Natural killer cell (primary cell): ENCODE measurements at regions not wholly inside any gene's neighbourhood (a gene's known extent, or its start where the extent isn't known, plus 50 kb on each side); places are given as distances from the start of the nearest gene placed in this dataset.

Experiments
- ATAC-seq, 3 donors: fragments of 150-1000 bp in 2 of 3; fragments of 200-7000 bp in 1 of 3; cut with Tn5 transposase; 1 replicate in 1 of 3; 2 replicates in 2 of 3; pipeline ENCODE4 v1.10.0; 2021; ENCODE audit warnings: mild to moderate bottlenecking in 2 of 3, moderate library complexity in 2 of 3
- DNase-seq, 2 donors: peaks; one replicate each; pipeline versions ENCODE4 v3.0.0 to v3.0.0-alpha.2; 2013 to 2021; ENCODE audit warnings: mixed read lengths in 1 of 2
- H3K27ac ChIP-seq: one replicate; pipeline ENCODE4 v1.5.1; 2013; ENCODE audit warnings: mild to moderate bottlenecking, low read length
- H3K27me3 ChIP-seq: one replicate; pipeline ENCODE4 v1.6.1; 2013; ENCODE audit warnings: low read length; ENCODE audit not compliant: control insufficient read depth, insufficient read depth
- H3K36me3 ChIP-seq: one replicate; pipeline ENCODE4 v1.6.1; 2013; ENCODE audit warnings: low read length; ENCODE audit not compliant: control insufficient read depth, insufficient read depth
- H3K4me1 ChIP-seq: one replicate; pipeline ENCODE4 v1.6.1; 2013; ENCODE audit warnings: low read length; ENCODE audit not compliant: control insufficient read depth, insufficient read depth
- H3K4me3 ChIP-seq: one replicate; pipeline ENCODE4 v1.5.1; 2013; ENCODE audit warnings: low read length
- H3K9me3 ChIP-seq: one replicate; pipeline ENCODE4 v1.6.1; 2013; ENCODE audit warnings: low read length; ENCODE audit not compliant: control insufficient read depth, insufficient read depth
- H3K27ac Mint-ChIP-seq, 2 donors: one replicate each; pipeline ENCODE4 v1.8.0; 2022; ENCODE audit warnings: mild to moderate bottlenecking in 2 of 2, mixed read lengths in 2 of 2, moderate library complexity in 1 of 2
- H3K27me3 Mint-ChIP-seq, 2 donors: one replicate each; pipeline ENCODE4 v1.8.0; 2022; ENCODE audit warnings: low read depth in 2 of 2, mixed read lengths in 2 of 2
- H3K36me3 Mint-ChIP-seq: one replicate; pipeline ENCODE4 v1.8.0; 2022; ENCODE audit warnings: mixed read lengths
- H3K4me1 Mint-ChIP-seq, 2 donors: one replicate each; pipeline ENCODE4 v1.8.0; 2022; ENCODE audit warnings: mixed read lengths in 2 of 2
- H3K4me3 Mint-ChIP-seq: one replicate; pipeline ENCODE4 v1.8.0; 2022; ENCODE audit warnings: mild to moderate bottlenecking, moderate library complexity, mixed read lengths
- H3K9me3 Mint-ChIP-seq, 2 donors: one replicate each; pipeline ENCODE4 v1.8.0; 2022; ENCODE audit warnings: mixed read lengths in 2 of 2
- CTCF ChIP-seq: fragments of 200-600 bp; IDR thresholded peaks from one replicate; pipeline ENCODE4 v1.8.0; 2022; ENCODE audit warnings: antibody characterized with exemption
- WGBS: methylation state at CpG from one replicate; pipeline ENCODE4 v1.1.7; 2013; ENCODE audit warnings: missing lambda C conversion rate; ENCODE audit not compliant: insufficient coverage; 5-methylcytosine and 5-hydroxymethylcytosine counted together
- intact Hi-C: fragments of 100-400 bp; cut with micrococcal nuclease; formaldehyde crosslinking; loops from one replicate; pipeline ENCODE4 v1.14.2; 2022

- DNase-seq = no peak
- Histone ChIP-seq H3K9me3 (no peaks in the 10 kb centered on the region), H3K27me3 (no peaks in the 10 kb centered on the region), H3K4me1 (no peaks in the 10 kb centered on the region), H3K36me3 (no peaks in the 10 kb centered on the region), H3K27ac (no peak overlapping the region), H3K4me3 (no peak overlapping the region)
- intact Hi-C loops = no loop called here
- Mint-ChIP-seq H3K27ac (no peak overlapping the region), H3K9me3 (peaks cover 2 to 13% of the 10 kb centered on the region in 2 donors), H3K36me3 (no peaks in the 10 kb centered on the region), H3K27me3 (no peaks in the 10 kb centered on the region), H3K4me3 (no peak overlapping the region), H3K4me1 (no peaks in the 10 kb centered on the region)
- no peak for ATAC-seq
- TF ChIP-seq CTCF = no peak
- no CpG with 5 or more reads among the region's 5 CpGs for WGBS
These were observed 733.6 kb upstream of the MAN1A1 start for GRCh38 chr6:120083186-120083585.

DNA sequence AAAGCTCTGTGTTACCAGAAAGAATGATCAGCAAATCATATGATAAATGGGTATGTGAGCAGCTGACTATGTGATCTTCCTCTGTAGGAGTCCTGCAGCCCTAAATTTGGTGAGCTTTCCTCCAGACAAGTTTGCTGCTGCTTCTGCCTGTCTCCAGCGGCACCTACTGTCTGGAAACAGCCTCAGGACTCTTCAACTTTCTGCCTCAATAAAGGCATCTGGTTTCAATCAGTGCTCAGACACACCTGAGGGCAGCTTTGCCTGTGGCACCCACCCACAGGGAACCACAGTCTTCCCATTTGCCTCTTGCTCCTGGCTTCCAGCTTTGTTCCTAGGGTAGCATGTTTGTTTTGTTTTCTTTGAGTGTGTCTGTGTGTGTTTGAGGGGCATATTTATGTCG, 727.9 kb upstream of the MAN1A1 start:
- DNase-seq = peak in 1 of 2 donors; percentile 1
- no peak for TF ChIP-seq CTCF
- H3K4me1 ChIP-seq = no peaks in the 10 kb centered on the region
- H3K27me3 Mint-ChIP-seq = no peaks in the 10 kb centered on the region
- intact Hi-C loops = no loop called here
- no peak overlapping the region for H3K27ac ChIP-seq
- H3K36me3 Mint-ChIP-seq = no peaks in the 10 kb centered on the region
- H3K4me3 ChIP-seq = no peak overlapping the region
- peaks cover 2 to 8% of the 10 kb centered on the region in 2 donors for H3K9me3 Mint-ChIP-seq
- ATAC-seq = no peak
- no peak overlapping the region for H3K27ac Mint-ChIP-seq
- H3K4me1 Mint-ChIP-seq = no peaks in the 10 kb centered on the region
- 54% methylated on average over 1 of the region's 2 CpGs for WGBS
- no peak overlapping the region for H3K4me3 Mint-ChIP-seq
- no peaks in the 10 kb centered on the region for H3K27me3 ChIP-seq
- no peaks in the 10 kb centered on the region for H3K36me3 ChIP-seq
- H3K9me3 ChIP-seq = no peaks in the 10 kb centered on the region

DNA sequence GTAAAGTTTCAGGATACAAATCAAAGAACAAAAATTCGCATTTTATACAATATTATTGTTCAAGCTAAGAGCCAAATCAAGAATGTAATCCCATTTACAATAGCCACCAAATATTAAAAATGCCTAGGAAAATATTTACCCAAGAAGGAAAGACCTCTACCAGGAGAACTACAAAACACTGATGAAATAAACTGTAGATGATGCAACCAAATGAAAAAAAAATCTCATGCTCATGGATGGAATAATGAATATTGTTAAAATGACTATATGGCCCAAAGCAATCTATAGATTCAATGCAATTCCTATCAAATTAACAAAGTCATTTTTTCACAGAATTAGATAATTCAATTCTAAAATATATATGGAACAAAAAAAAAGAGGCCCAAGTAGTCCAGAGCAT, 708.8 kb upstream of the MAN1A1 start:
- no peaks in the 10 kb centered on the region for H3K4me1 Mint-ChIP-seq
- H3K27me3 Mint-ChIP-seq = no peaks in the 10 kb centered on the region
- Histone ChIP-seq H3K27ac (no peak overlapping the region), H3K4me1 (no peaks in the 10 kb centered on the region), H3K4me3 (no peak overlapping the region), H3K36me3 (no peaks in the 10 kb centered on the region), H3K9me3 (no peaks in the 10 kb centered on the region), H3K27me3 (no peaks in the 10 kb centered on the region)
- H3K27ac Mint-ChIP-seq = no peak overlapping the region
- no peaks in the 10 kb centered on the region for H3K36me3 Mint-ChIP-seq
- ATAC-seq = no peak
- DNase-seq = no peak
- intact Hi-C loops = no loop called here
- peaks cover 6 to 17% of the 10 kb centered on the region in 2 donors for H3K9me3 Mint-ChIP-seq
- no peak for TF ChIP-seq CTCF
- H3K4me3 Mint-ChIP-seq = no peak overlapping the region
- 90% methylated on average over 1 of the region's 1 CpG for WGBS

DNA sequence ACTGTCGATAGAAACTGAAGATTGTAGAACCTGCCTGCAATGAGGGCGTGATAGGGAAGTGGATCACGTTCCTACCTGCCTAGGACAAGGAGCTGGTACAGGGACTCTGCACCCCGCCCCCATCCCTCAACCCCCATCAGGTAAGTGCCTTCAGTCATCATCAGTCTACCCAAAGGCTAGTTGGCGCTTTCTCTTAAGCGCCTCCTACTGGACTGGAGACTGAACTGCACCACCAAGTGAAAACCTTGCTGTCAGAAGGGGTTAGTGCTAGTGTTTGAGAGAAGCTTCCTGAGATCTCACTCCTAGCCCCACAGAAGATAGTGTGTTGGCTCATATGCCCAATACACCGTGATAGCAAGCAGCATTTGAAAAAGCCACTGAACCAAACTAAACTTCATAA, 706.5 kb upstream of the MAN1A1 start:
- no peak for TF ChIP-seq CTCF
- H3K36me3 Mint-ChIP-seq = no peaks in the 10 kb centered on the region
- Histone ChIP-seq H3K36me3 (no peaks in the 10 kb centered on the region), H3K4me1 (no peaks in the 10 kb centered on the region), H3K9me3 (no peaks in the 10 kb centered on the region), H3K27me3 (no peaks in the 10 kb centered on the region), H3K27ac (no peak overlapping the region), H3K4me3 (no peak overlapping the region)
- H3K27me3 Mint-ChIP-seq = no peaks in the 10 kb centered on the region
- peaks cover 7 to 13% of the 10 kb centered on the region in 2 donors for H3K9me3 Mint-ChIP-seq
- intact Hi-C loops = no loop called here
- ATAC-seq = no peak
- WGBS = 71% methylated on average over 7 of the region's 7 CpGs
- H3K27ac Mint-ChIP-seq = no peak overlapping the region
- no peaks in the 10 kb centered on the region for H3K4me1 Mint-ChIP-seq
- DNase-seq = peak in 1 of 2 donors; percentile 8
- H3K4me3 Mint-ChIP-seq = no peak overlapping the region
